K562 (cell line): ENCODE measurements at regions not wholly inside any gene's neighbourhood (a gene's known extent, or its start where the extent isn't known, plus 50 kb on each side); places are given as distances from the start of the nearest gene placed in this dataset.
A peak's percentile ranks its signal among the peaks of the same experiment; 100 is the strongest.

Source experiments
- ADNP ChIP-seq: fragments of 200-800 bp; sonication (Bioruptor generic); IDR thresholded peaks from 2 replicates; pipeline ENCODE4 v1.6.1; 2016; ENCODE audit warnings: missing genetic modification characterization, missing compliant biosample characterization
- CEBPG ChIP-seq, 3 experiments: fragments of 200-800 bp in 1 of 3; sonication (Bioruptor generic) in 1 of 3; sonication (generic) in 1 of 3; formaldehyde crosslinking in 1 of 3; IDR thresholded peaks in 2 of 3; conservative IDR thresholded peaks in 1 of 3; 2 replicates each; pipeline versions ENCODE4 v1.6.1 to v1.8.0; 2016 to 2022; ENCODE audit warnings: missing compliant biosample characterization in 2 of 3, missing genetic modification characterization in 2 of 3, mild to moderate bottlenecking in 1 of 3, missing genetic modification reagents in 1 of 3
- CEBPZ ChIP-seq: fragments of 150-350 bp; IDR thresholded peaks from 2 replicates; pipeline ENCODE4 v1.6.1; 2014; ENCODE audit warnings: low read depth, mild to moderate bottlenecking, low read length, borderline replicate concordance
- CXXC5 ChIP-seq: fragments of 250-450 bp; sonication (Bioruptor Pico); IDR thresholded peaks from 2 replicates; pipeline ENCODE4 v1.8.0; 2022; ENCODE audit warnings: inconsistent platforms, mild to moderate bottlenecking, moderate library complexity
- EGR1 ChIP-seq: fragments of 450-650 bp; conservative IDR thresholded peaks from 2 replicates; pipeline ENCODE4 v1.6.1; 2017; ENCODE audit warnings: mild to moderate bottlenecking
- ESRRB ChIP-seq: fragments of 250-450 bp; sonication (Bioruptor Pico); IDR thresholded peaks from 2 replicates; pipeline ENCODE4 v1.5.0; 2020; ENCODE audit warnings: mild to moderate bottlenecking, moderate library complexity, borderline replicate concordance
- GATA2 ChIP-seq: sonication (generic); formaldehyde crosslinking; IDR thresholded peaks from 2 replicates; pipeline ENCODE4 v1.4.0; 2020; ENCODE audit warnings: mild to moderate bottlenecking, missing genetic modification reagents
- HDAC1 ChIP-seq, 2 experiments: fragments of 450-650 bp; IDR thresholded peaks; 2 replicates each; pipeline ENCODE4 v1.6.1; 2016 to 2017; ENCODE audit warnings: inconsistent platforms in 1 of 2, mild to moderate bottlenecking in 1 of 2, moderate library complexity in 1 of 2
- MAFF ChIP-seq: IDR thresholded peaks from 2 replicates; pipeline ENCODE4 v1.6.1; 2012; ENCODE audit warnings: low read length, improper control_type of control experiment
- NEUROD1 ChIP-seq: fragments of 150-350 bp; IDR thresholded peaks from 2 replicates; pipeline ENCODE4 v1.6.1; 2014; ENCODE audit warnings: borderline replicate concordance, low read length, low read depth; ENCODE audit not compliant: partially characterized antibody
- POLR2AphosphoS2 ChIP-seq: IDR thresholded peaks from 2 replicates; pipeline ENCODE4 v1.6.1; 2012; ENCODE audit warnings: low read length, improper control_type of control experiment
- RBM25 ChIP-seq: fragments of 200-400 bp; formaldehyde crosslinking; IDR thresholded peaks from 2 replicates; pipeline ENCODE4 v1.6.1; 2018; ENCODE audit warnings: low read length, low read depth, moderate library complexity; ENCODE audit not compliant: severe bottlenecking
- RFX7 ChIP-seq: fragments of 250-450 bp; sonication (Bioruptor Pico); IDR thresholded peaks from 2 replicates; pipeline ENCODE4 v1.5.1; 2021; ENCODE audit warnings: mild to moderate bottlenecking
- SETDB1 ChIP-seq: IDR thresholded peaks from one replicate; pipeline ENCODE4 v1.6.1; 2012; ENCODE audit warnings: low read length, control low read depth, inconsistent platforms
- SIX5 ChIP-seq, 2 experiments: IDR thresholded peaks; 2 replicates each; pipeline ENCODE4 v1.6.1; 2011; ENCODE audit warnings: low read length in 2 of 2, borderline replicate concordance in 1 of 2, low read depth in 1 of 2, mild to moderate bottlenecking in 1 of 2, moderate library complexity in 1 of 2; ENCODE audit not compliant: insufficient read depth in 1 of 2
- ZC3H4 ChIP-seq: sonication (generic); formaldehyde crosslinking; IDR thresholded peaks from 2 replicates; pipeline ENCODE4 v1.9.0; 2021; ENCODE audit warnings: missing genetic modification reagents, borderline replicate concordance
- ZNF318 ChIP-seq, 2 experiments: fragments of 450-650 bp; IDR thresholded peaks; 2 replicates each; pipeline ENCODE4 v1.6.1; 2016; ENCODE audit warnings: mild to moderate bottlenecking in 2 of 2, borderline replicate concordance in 1 of 2, low read depth in 1 of 2, moderate library complexity in 1 of 2
- ZNF707 ChIP-seq: fragments of 250-450 bp; sonication (Bioruptor Pico); conservative IDR thresholded peaks from 2 replicates; pipeline ENCODE4 v1.8.0; 2022; ENCODE audit warnings: inconsistent platforms, mild to moderate bottlenecking, moderate library complexity

- TF ChIP-seq ZNF318 (IDR thresholded peaks at IDR 0.05; ENCODE audit: borderline replicate concordance in 1 of 2, low read depth in 1 of 2): no peak
- TF ChIP-seq HDAC1 (IDR thresholded peaks at IDR 0.05): peak in 1 of 2 experiments; percentile 57; a peak in 2 of 4 replicates
- TF ChIP-seq ESRRB (CRISPR knock-in tag): no peak
- TF ChIP-seq SIX5 (IDR thresholded peaks at IDR 0.05; ENCODE audit: borderline replicate concordance in 1 of 2, insufficient read depth in 1 of 2, low read depth in 1 of 2, low read length in 2 of 2): no peak
- TF ChIP-seq CEBPZ: no peak
- no peak for TF ChIP-seq ZC3H4 (CRISPR knock-in tag)
- no peak for TF ChIP-seq ZNF707 (CRISPR knock-in tag)
- no peak for TF ChIP-seq GATA2 (CRISPR knock-in tag)
- no peak for TF ChIP-seq RBM25
- no peak for TF ChIP-seq POLR2AphosphoS2
- no peak for TF ChIP-seq RFX7
- no peak for TF ChIP-seq SETDB1
- TF ChIP-seq NEUROD1: no peak
- TF ChIP-seq CEBPG (CRISPR knock-in tag; IDR thresholded peaks at IDR 0.05): no peak
- TF ChIP-seq CEBPG (tag; conservative IDR thresholded peaks at IDR 0.05 in 1 of 2, IDR thresholded peaks at IDR 0.05 in 1 of 2): no peak
- no peak for TF ChIP-seq EGR1
- no peak for TF ChIP-seq MAFF
- TF ChIP-seq ADNP: no peak
- TF ChIP-seq CXXC5 (CRISPR knock-in tag): no peak
Measured at GRCh38 chr12:116346222-116346621, 68.7 kb upstream of the MED13L start (continued).
